GM12878 (cell line): ENCODE measurements at regions not wholly inside any gene's neighbourhood (a gene's known extent, or its start where the extent isn't known, plus 50 kb on each side); places are given as distances from the start of the nearest gene placed in this dataset.

Experiments
- ATAC-seq: fragments of 200-7000 bp; cut with Tn5 transposase; 3 replicates; pipeline ENCODE4 v1.9.1; 2020; ENCODE audit warnings: mild to moderate bottlenecking, moderate library complexity
- BruUV-seq: library from RNA; stranded (reverse); fragments of 400-500 nt; replicated peaks from 2 replicates; lab custom pipeline; 2021; lab: Mats Ljungman, UMichigan
- CTCF ChIA-PET: fragments of 300-600 bp; sonication (Branson Sonifier 250); formaldehyde crosslinking; extraction: SDS; loops from one replicate; lab custom pipeline; 2021; ENCODE audit warnings: inconsistent platforms; lab: Yijun Ruan, JAX
- POLR2A ChIA-PET: fragments of 350-600 bp; formaldehyde crosslinking; extraction: SDS; loops from one replicate; lab custom pipeline; 2021; ENCODE audit warnings: inconsistent platforms; lab: Charles Lee
- RAD21 ChIA-PET: fragments of 300-600 bp; sonication (Branson Sonifier 250); formaldehyde crosslinking; loops from one replicate; lab custom pipeline; 2023; ENCODE audit warnings: antibody characterized with exemption; ENCODE audit not compliant: unreplicated experiment; lab: Charles Lee
- SMC1A ChIA-PET: fragments of 300-600 bp; sonication (Branson Sonifier 250); formaldehyde crosslinking; loops from one replicate; lab custom pipeline; 2023; ENCODE audit not compliant: unreplicated experiment, uncharacterized antibody; lab: Charles Lee
- DNase-seq: peaks from one replicate; pipeline ENCODE4 v3.0.0-alpha.2; 2011; ENCODE audit warnings: low read depth, low spot score
- FAIRE-seq: peaks from 3 replicates; lab custom pipeline; 2011; peaks lifted over from hg19 to GRCh38; lab: Jason Lieb, UNC
- H2AFZ ChIP-seq: 2 replicates; pipeline ENCODE4 v1.6.0; 2011; ENCODE audit warnings: low read depth, low read length, control low read depth; ENCODE audit not compliant: control insufficient read depth
- H3K27ac ChIP-seq: 2 replicates; pipeline ENCODE4 v1.5.1; 2011; ENCODE audit warnings: control low read depth; ENCODE audit not compliant: control insufficient read depth, insufficient read depth
- H3K27me3 ChIP-seq, 2 experiments: replicated peaks in 1 of 2; 2 replicates each; pipeline versions ENCODE4 v1.6.0 to v1.6.1; 2011; ENCODE audit warnings: low read length in 1 of 2; ENCODE audit not compliant: control insufficient read depth in 2 of 2, insufficient read depth in 2 of 2
- H3K36me3 ChIP-seq, 2 experiments: 2 replicates each; pipeline ENCODE4 v1.5.1; 2011; ENCODE audit warnings: low read length in 1 of 2; ENCODE audit not compliant: control insufficient read depth in 2 of 2, insufficient read depth in 2 of 2
- H3K4me1 ChIP-seq: 2 replicates; pipeline ENCODE4 v1.6.1; 2011; ENCODE audit warnings: mild to moderate bottlenecking, low read length, moderate library complexity, mixed read lengths; ENCODE audit not compliant: control insufficient read depth, insufficient read depth
- H3K4me2 ChIP-seq: 2 replicates; pipeline ENCODE4 v1.6.0; 2011; ENCODE audit warnings: control low read depth; ENCODE audit not compliant: control insufficient read depth, insufficient read depth
- H3K4me3 ChIP-seq: fragments of 200-600 bp; sonication (generic); 2 replicates; pipeline ENCODE4 v1.5.1; 2016
- H3K79me2 ChIP-seq: 2 replicates; pipeline ENCODE4 v1.6.0; 2011; ENCODE audit warnings: low read length; ENCODE audit not compliant: control insufficient read depth, insufficient read depth
- H3K9ac ChIP-seq: 2 replicates; pipeline ENCODE4 v1.8.0; 2011; ENCODE audit warnings: low read length, control low read depth, mixed read lengths; ENCODE audit not compliant: control insufficient read depth, insufficient read depth
- H3K9me3 ChIP-seq: replicated peaks from 3 replicates; pipeline ENCODE4 v1.5.1; 2011; ENCODE audit warnings: mild to moderate bottlenecking, low read length; ENCODE audit not compliant: control insufficient read depth, insufficient read depth
- H4K20me1 ChIP-seq: 2 replicates; pipeline ENCODE4 v1.6.0; 2011; ENCODE audit not compliant: control insufficient read depth, insufficient read depth
- BRCA1 ChIP-seq: IDR thresholded peaks from 2 replicates; pipeline ENCODE4 v1.6.1; 2011; ENCODE audit warnings: low read depth, low read length, improper control_type of control experiment
- CBX5 ChIP-seq: sonication (generic); IDR thresholded peaks from 2 replicates; pipeline ENCODE4 v1.6.1; 2016; ENCODE audit warnings: low read depth, moderate library complexity, mild to moderate bottlenecking, inconsistent platforms
- NFYA ChIP-seq: IDR thresholded peaks from 2 replicates; pipeline ENCODE4 v1.6.1; 2011; ENCODE audit warnings: low read depth, mild to moderate bottlenecking, low read length, improper control_type of control experiment, borderline replicate concordance
- POLR2AphosphoS5 ChIP-seq: IDR thresholded peaks from 2 replicates; pipeline ENCODE4 v1.6.1; 2011; ENCODE audit warnings: mild to moderate bottlenecking, low read length, inconsistent platforms
- RAD21 ChIP-seq: IDR thresholded peaks from 2 replicates; pipeline ENCODE4 v1.6.1; 2011; ENCODE audit warnings: mild to moderate bottlenecking, low read depth, low read length, moderate library complexity; ENCODE audit not compliant: insufficient read depth
- SIX5 ChIP-seq: IDR thresholded peaks from 2 replicates; pipeline ENCODE4 v1.6.1; 2011; ENCODE audit warnings: mild to moderate bottlenecking, low read depth, low read length, moderate library complexity; ENCODE audit not compliant: severe bottlenecking
- SRF ChIP-seq, 2 experiments: IDR thresholded peaks; 2 replicates each; pipeline ENCODE4 v1.6.1; 2011; ENCODE audit warnings: low read depth in 2 of 2, low read length in 2 of 2, mild to moderate bottlenecking in 1 of 2, moderate library complexity in 1 of 2
- TBL1XR1 ChIP-seq: IDR thresholded peaks from 2 replicates; pipeline ENCODE4 v1.6.1; 2012; ENCODE audit warnings: low read depth, low read length, improper control_type of control experiment
- ZZZ3 ChIP-seq: IDR thresholded peaks from 2 replicates; pipeline ENCODE4 v1.6.1; 2011; ENCODE audit warnings: low read depth; ENCODE audit not compliant: control insufficient read depth, insufficient read length
- WGBS: methylation state at CpG from one replicate; pipeline ENCODE4 v1.1.6; 2016; ENCODE audit warnings: low lambda C conversion rate; ENCODE audit not compliant: insufficient replicate concordance, insufficient coverage; ENCODE audit errors: missing lambda C conversion rate; 5-methylcytosine and 5-hydroxymethylcytosine counted together
- in situ Hi-C: fragments of 300-500 bp; cut with MboI; formaldehyde crosslinking; loops from 9 replicates; pipeline ENCODE4 v1.14.3; 2018; ENCODE audit warnings: mixed read lengths
- intact Hi-C: fragments of 100-400 bp; cut with micrococcal nuclease; formaldehyde crosslinking; loops from one replicate; pipeline ENCODE4 v1.14.2; 2022; ENCODE audit not compliant: unreplicated experiment
- TF ChIP-seq, protein P1 (sequence below): fragments of 150-350 bp; IDR thresholded peaks from 2 replicates; pipeline ENCODE4 v1.6.1; 2016; ENCODE audit warnings: low read depth, low read length

DNA sequence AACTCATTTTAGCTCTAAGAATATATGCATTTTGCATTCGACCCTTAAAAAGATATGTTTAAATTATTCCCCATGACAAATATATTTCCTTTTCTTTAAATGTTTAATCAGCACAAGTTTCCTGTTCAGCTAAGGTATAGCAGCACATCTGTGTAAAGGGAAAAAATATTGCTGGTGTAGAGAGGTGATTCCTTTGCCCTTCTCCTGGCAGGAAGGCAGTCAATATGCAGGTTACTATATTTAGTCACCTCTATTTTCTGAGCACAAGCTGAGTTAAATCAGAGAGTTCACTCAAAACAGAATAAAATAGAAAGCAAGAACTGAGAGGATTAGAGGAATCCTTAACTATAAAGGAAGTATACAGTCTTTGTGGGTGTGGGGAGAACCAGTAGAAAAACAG lies 274.4 kb upstream of the PCSK5 start (continued):
- TF ChIP-seq, protein P1, sequence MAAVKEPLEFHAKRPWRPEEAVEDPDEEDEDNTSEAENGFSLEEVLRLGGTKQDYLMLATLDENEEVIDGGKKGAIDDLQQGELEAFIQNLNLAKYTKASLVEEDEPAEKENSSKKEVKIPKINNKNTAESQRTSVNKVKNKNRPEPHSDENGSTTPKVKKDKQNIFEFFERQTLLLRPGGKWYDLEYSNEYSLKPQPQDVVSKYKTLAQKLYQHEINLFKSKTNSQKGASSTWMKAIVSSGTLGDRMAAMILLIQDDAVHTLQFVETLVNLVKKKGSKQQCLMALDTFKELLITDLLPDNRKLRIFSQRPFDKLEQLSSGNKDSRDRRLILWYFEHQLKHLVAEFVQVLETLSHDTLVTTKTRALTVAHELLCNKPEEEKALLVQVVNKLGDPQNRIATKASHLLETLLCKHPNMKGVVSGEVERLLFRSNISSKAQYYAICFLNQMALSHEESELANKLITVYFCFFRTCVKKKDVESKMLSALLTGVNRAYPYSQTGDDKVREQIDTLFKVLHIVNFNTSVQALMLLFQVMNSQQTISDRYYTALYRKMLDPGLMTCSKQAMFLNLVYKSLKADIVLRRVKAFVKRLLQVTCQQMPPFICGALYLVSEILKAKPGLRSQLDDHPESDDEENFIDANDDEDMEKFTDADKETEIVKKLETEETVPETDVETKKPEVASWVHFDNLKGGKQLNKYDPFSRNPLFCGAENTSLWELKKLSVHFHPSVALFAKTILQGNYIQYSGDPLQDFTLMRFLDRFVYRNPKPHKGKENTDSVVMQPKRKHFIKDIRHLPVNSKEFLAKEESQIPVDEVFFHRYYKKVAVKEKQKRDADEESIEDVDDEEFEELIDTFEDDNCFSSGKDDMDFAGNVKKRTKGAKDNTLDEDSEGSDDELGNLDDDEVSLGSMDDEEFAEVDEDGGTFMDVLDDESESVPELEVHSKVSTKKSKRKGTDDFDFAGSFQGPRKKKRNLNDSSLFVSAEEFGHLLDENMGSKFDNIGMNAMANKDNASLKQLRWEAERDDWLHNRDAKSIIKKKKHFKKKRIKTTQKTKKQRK = no peak
- no peak for TF ChIP-seq POLR2AphosphoS5
- no peak for TF ChIP-seq TBL1XR1
- TF ChIP-seq BRCA1 = no peak

DNA sequence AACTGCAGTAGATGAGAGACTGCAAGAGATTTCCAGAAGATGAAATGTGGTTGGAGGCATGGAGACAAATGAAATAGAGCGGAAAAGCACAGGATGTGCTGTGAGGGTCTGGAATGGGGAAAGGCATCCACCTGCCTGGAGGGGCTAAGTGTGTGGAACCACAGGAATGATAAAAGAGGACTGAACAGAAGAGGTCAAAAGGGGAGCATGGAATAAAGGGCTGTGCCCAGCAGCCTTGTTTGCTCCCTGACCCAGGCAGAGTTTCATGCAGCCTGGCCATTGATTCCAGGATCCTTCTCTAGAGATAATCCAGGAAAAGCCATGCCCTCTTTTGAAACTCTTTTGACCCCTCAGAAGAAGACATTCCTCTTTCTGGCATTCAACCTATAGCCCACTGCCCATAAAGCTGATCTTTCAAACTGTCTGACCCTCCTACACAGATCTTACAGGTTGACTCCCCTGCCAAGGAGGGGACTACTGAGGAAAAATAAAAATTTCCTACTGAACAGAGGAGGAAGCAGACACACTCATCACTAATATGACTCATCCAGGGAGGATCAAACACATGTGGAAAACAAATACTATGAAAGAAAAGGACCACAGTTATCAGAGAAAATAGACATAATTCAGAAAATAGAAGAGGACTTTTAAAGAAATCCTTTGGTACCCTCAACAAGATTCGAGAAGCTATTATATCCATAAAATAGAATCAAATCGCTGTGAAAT lies 273.5 kb upstream of the PCSK5 start:
- H3K4me3 ChIP-seq = no peak overlapping the region
- no peaks in the 10 kb centered on the region for H3K36me3 ChIP-seq
- no peak overlapping the region for H2AFZ ChIP-seq
- H3K9ac ChIP-seq = no peak overlapping the region
- H3K27ac ChIP-seq = no peak overlapping the region
- FAIRE-seq (no peak), DNase-seq (no peak), ATAC-seq (no peak)
- H3K79me2 ChIP-seq = no peaks in the 10 kb centered on the region
- in situ Hi-C loops (no loop called here), intact Hi-C loops (no loop called here)
- no peaks in the 10 kb centered on the region for H3K9me3 ChIP-seq
- WGBS = 7% methylated on average over 3 of the region's 3 CpGs
- H3K4me2 ChIP-seq = no peak overlapping the region
- H4K20me1 ChIP-seq = no peaks in the 10 kb centered on the region; the same call in 1 of the 2 replicates
- no peaks in the 10 kb centered on the region for H3K4me1 ChIP-seq
- ChIA-PET RAD21 (no interaction called here), SMC1A (no interaction called here), POLR2A (no interaction called here), CTCF (no interaction called here)
- H3K27me3 ChIP-seq = no peaks in the 10 kb centered on the region
- no peak for TF ChIP-seq ZZZ3
- no peak for TF ChIP-seq NFYA
- TF ChIP-seq SIX5 = no peak
- TF ChIP-seq CBX5 = no peak
- no peak for TF ChIP-seq SRF (IDR thresholded peaks at IDR 0.05; ENCODE audit: low read depth in 2 of 2, low read length in 2 of 2)
- no peak for TF ChIP-seq RAD21
- BruUV-seq = no TSS peak
